Right lobe of liver (tissue), 6 donors: ENCODE measurements at regions not wholly inside any gene's neighbourhood (a gene's known extent, or its start where the extent isn't known, plus 50 kb on each side); places are given as distances from the start of the nearest gene placed in this dataset.

Experiments used
- ATAC-seq, 4 donors: fragments of 200-7000 bp; cut with Tn5 transposase; one replicate each; pipeline ENCODE4 v1.9.1; 2020; ENCODE audit warnings: mild to moderate bottlenecking in 4 of 4, moderate library complexity in 4 of 4
- DNase-seq, 3 donors: peaks; one replicate each; pipeline ENCODE4 v3.0.0-alpha.2; 2020
- H3K27ac ChIP-seq, 3 donors: fragments of 200-600 bp; one replicate each; pipeline ENCODE4 v1.8.0; 2022
- H3K27me3 ChIP-seq, 2 donors: fragments of 200-600 bp; one replicate each; pipeline ENCODE4 v1.8.0; 2022
- H3K36me3 ChIP-seq, 4 donors: fragments of 200-600 bp; sonication (generic) in 1 of 4; one replicate each; pipeline versions ENCODE4 v1.5.1 to v1.8.0; 2017 to 2022; ENCODE audit warnings: control low read depth in 1 of 4
- H3K4me1 ChIP-seq, 4 donors: fragments of 200-600 bp; sonication (generic) in 1 of 4; one replicate each; pipeline versions ENCODE4 v1.5.1 to v1.8.0; 2017 to 2022; ENCODE audit warnings: control low read depth in 1 of 4
- H3K4me3 ChIP-seq, 3 donors: fragments of 200-600 bp; one replicate each; pipeline ENCODE4 v1.8.0; 2022
- H3K9me3 ChIP-seq, 4 donors: fragments of 200-600 bp; sonication (generic) in 1 of 4; one replicate each; pipeline versions ENCODE4 v1.5.1 to v1.8.0; 2017 to 2022; ENCODE audit warnings: control low read depth in 1 of 4
- POLR2A ChIP-seq: fragments of 450-650 bp; IDR thresholded peaks from one replicate; pipeline ENCODE4 v1.6.1; 2017; ENCODE audit warnings: antibody characterized with exemption, mild to moderate bottlenecking
- WGBS: methylation state at CpG from one replicate; pipeline ENCODE4 v1.1.6; 2018; ENCODE audit warnings: low coverage, low lambda C conversion rate; ENCODE audit not compliant: insufficient coverage; ENCODE audit errors: missing lambda C conversion rate; 5-methylcytosine and 5-hydroxymethylcytosine counted together
- intact Hi-C, 2 donors: fragments of 100-400 bp; cut with DNase I; formaldehyde crosslinking; loops; one replicate each; pipeline versions ENCODE4 v1.11.2 to v1.14.1; 2022
- TF ChIP-seq, protein P1 (sequence below), 4 donors: fragments of 200-600 bp in 3 of 4; fragments of 450-650 bp in 1 of 4; IDR thresholded peaks; one replicate each; pipeline versions ENCODE4 v1.5.1 to v1.8.0; 2016 to 2022; ENCODE audit warnings: antibody characterized with exemption in 4 of 4, mild to moderate bottlenecking in 2 of 4
- donor health status: DM: no; HTN: yes; CAD: no.
- donor health status: DM: no; HTN: no; CAD: no.
- donor health status: DM: no; HTN: no; CAD: no.
- donor health status: DM: no; HTN: yes; CAD: no.
- donor health status: DM: no; HTN: yes; CAD: no.

DNA sequence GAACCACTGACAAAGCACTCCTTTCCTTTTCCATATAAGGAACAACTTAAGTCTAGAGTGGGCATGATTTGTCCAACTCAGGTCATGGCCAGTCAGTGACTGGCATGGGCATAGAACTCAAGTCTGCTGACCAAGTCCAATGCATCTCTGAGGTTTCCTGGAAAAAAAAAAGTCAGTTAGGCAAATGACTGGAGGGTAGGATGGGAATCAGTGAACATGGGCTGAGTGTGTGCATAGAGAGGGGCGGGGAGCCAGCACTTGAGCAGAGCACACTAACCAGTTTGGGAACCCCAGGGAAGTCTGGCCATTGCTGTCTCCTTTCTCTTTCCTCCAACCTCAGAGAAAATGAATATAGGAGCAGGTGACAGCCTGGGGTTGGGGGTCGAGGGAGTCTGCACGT, 53.6 kb upstream of the FMOD start:
- intact Hi-C loops = no loop called here
- H3K4me3 ChIP-seq = no peak overlapping the region
- H3K9me3 ChIP-seq = no peaks in the 10 kb centered on the region
- no peaks in the 10 kb centered on the region for H3K4me1 ChIP-seq
- H3K27ac ChIP-seq = no peak overlapping the region
- no peak for DNase-seq
- ATAC-seq = no peak
- TF ChIP-seq POLR2A = no peak
- H3K27me3 ChIP-seq = no peaks in the 10 kb centered on the region
- no peaks in the 10 kb centered on the region for H3K36me3 ChIP-seq
- 83% methylated on average over 1 of the region's 3 CpGs for WGBS

DNA sequence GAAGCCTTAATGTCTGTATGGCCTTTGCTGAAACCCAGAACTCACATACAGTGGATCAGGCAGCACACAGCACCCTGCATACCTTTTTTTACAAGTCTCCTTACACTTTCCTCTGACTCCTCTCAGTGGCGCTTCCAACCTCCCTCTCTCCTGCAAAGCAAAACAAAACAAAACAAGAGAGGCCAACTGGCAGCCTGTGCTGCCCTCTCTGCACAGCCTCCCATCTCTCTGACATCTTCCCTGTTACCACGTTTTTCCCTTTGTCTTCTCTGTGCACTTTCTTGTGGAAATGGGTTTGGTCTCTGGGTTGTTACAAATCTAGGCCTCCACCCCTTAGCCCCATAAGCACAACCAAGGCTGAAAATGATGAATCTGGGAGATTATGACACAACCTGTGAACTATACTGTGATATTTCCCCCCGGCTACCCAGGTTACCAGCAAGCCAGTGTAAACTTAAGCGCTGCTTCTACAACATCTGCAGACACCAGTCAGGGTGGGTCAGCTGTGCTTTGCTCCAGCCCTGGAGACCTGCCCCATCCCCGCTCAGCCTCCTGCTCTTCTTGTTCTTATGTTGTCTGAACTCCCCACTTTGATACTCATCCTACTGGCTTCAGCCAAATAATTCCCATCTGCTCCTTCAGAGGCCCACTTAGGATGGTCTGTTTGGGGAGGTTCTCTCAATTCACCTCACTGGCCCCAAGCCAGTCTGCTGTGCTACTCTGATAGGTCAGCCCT, 54.9 kb upstream of the FMOD start:
- ATAC-seq = no peak
- Histone ChIP-seq H3K9me3 (no peaks in the 10 kb centered on the region), H3K4me3 (no peak overlapping the region), H3K4me1 (no peaks in the 10 kb centered on the region), H3K36me3 (no peaks in the 10 kb centered on the region), H3K27ac (no peak overlapping the region), H3K27me3 (no peaks in the 10 kb centered on the region)
- WGBS = 72% methylated on average over 2 of the region's 5 CpGs
- TF ChIP-seq, protein P1, sequence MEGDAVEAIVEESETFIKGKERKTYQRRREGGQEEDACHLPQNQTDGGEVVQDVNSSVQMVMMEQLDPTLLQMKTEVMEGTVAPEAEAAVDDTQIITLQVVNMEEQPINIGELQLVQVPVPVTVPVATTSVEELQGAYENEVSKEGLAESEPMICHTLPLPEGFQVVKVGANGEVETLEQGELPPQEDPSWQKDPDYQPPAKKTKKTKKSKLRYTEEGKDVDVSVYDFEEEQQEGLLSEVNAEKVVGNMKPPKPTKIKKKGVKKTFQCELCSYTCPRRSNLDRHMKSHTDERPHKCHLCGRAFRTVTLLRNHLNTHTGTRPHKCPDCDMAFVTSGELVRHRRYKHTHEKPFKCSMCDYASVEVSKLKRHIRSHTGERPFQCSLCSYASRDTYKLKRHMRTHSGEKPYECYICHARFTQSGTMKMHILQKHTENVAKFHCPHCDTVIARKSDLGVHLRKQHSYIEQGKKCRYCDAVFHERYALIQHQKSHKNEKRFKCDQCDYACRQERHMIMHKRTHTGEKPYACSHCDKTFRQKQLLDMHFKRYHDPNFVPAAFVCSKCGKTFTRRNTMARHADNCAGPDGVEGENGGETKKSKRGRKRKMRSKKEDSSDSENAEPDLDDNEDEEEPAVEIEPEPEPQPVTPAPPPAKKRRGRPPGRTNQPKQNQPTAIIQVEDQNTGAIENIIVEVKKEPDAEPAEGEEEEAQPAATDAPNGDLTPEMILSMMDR (IDR thresholded peaks at IDR 0.05) = no peak
- TF ChIP-seq POLR2A = no peak
- no peak for DNase-seq
- intact Hi-C loops = no loop called here

DNA sequence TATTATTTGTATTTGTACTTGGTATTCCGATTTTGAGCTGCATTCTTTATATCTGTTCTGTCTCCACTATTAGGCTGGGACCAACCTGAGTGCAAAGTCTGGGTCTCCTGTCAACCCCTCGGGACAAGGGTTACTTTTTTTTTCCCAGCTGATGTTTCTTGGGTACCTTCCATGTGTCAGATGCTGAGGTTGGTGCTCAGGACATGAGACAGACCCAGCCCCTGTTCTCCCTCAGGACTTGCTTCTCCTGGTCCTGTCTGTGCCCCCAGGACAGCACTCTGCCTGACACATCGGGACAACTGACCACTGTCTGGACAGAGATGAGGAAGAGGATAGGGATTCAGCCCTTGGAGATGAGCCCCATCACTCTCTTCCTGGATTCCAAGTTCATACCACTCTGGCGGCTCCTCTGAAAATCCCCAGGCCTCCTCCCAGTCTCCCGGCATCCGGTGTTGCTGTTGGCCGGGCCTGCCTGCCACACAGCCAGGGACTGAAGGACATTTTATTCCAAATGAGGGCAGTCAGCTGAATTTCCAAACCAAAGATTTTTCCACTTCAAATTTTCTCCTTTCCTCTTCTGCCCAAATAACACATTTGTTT, 55.6 kb upstream of the FMOD start:
- TF ChIP-seq, protein P1 (IDR thresholded peaks at IDR 0.05) = no peak
- no peak for TF ChIP-seq POLR2A
- ATAC-seq (no peak), DNase-seq (no peak)
- H3K27me3 ChIP-seq = no peaks in the 10 kb centered on the region
- H3K9me3 ChIP-seq = no peaks in the 10 kb centered on the region
- H3K27ac ChIP-seq = peak overlapping the region in 1 of 3 donors; percentile 10
- intact Hi-C loops = no loop called here
- 68% methylated on average over 6 of the region's 7 CpGs for WGBS
- no peak overlapping the region for H3K4me3 ChIP-seq
- no peaks in the 10 kb centered on the region for H3K36me3 ChIP-seq
- H3K4me1 ChIP-seq = no peaks in the 10 kb centered on the region

DNA sequence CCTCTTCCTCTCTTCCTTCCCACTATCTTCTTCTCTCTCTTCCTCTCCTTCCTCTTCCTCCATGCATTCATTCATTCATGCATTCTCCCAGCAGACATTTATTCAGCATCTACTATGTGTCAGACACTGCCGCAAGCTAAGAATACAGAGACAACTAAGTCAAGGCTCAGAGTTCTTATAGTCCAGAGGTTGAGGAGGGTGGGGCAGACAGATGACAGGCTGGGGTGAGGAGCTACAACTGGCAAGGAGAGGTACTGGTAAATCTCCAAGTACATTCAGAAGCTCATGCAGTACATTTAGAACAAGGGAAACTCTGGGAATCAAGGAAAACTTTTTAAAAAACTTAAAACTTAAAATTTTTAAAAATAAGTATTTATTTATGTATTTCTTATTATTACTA, 56.4 kb upstream of the FMOD start:
- ATAC-seq (no peak), DNase-seq (no peak)
- H3K9me3 ChIP-seq = no peaks in the 10 kb centered on the region
- WGBS = 94% methylated on average over 1 of the region's 1 CpG
- H3K27ac ChIP-seq = peak overlapping the region in 1 of 3 donors; percentile 10
- H3K4me3 ChIP-seq = no peak overlapping the region
- no peaks in the 10 kb centered on the region for H3K4me1 ChIP-seq
- no peak for TF ChIP-seq POLR2A
- TF ChIP-seq, protein P1 (IDR thresholded peaks at IDR 0.05) = no peak
- H3K36me3 ChIP-seq = no peaks in the 10 kb centered on the region
- no peaks in the 10 kb centered on the region for H3K27me3 ChIP-seq
- intact Hi-C loops = no loop called here
